ENCODE measurements at regions not wholly inside any gene's neighbourhood (a gene's known extent, or its start where the extent isn't known, plus 50 kb on each side); places are given as distances from the start of the nearest gene placed in this dataset.
"Not testable (repeated sequence)": the region's sequence is repeated elsewhere in the genome, so short reads cannot be mapped to it uniquely, and the experiment has no call there.

- no peak for DNase-seq (ENCODE audit: low read depth, low spot score)
- H3K9me3 ChIP-seq (ENCODE audit: control insufficient read depth, insufficient read depth, low read length): no peaks in the 10 kb centered on the region
- H3K4me3 ChIP-seq (ENCODE audit: low read length): no peak overlapping the region
- H3K4me1 ChIP-seq (ENCODE audit: control insufficient read depth, insufficient read depth, low read length): no peaks in the 10 kb centered on the region
- H3K27ac ChIP-seq (ENCODE audit: low read length): no peak overlapping the region
- no CpG with 5 or more reads among the region's 3 CpGs for WGBS (ENCODE audit: insufficient coverage, insufficient read length)
- H3K36me3 ChIP-seq (ENCODE audit: control insufficient read depth, insufficient read depth, low read length): no peaks in the 10 kb centered on the region
- H3K27me3 ChIP-seq (ENCODE audit: control insufficient read depth, insufficient read depth, low read length): no peaks in the 10 kb centered on the region
Observed at GRCh38 chr13:105721016-105721415, 814.4 kb downstream of the EFNB2 start.

- no CpG with 5 or more reads among the region's 6 CpGs for WGBS (ENCODE audit: insufficient coverage, insufficient read length)
- H3K4me1 ChIP-seq (ENCODE audit: control insufficient read depth, insufficient read depth, low read length): no peaks in the 10 kb centered on the region
- no peak for DNase-seq (ENCODE audit: low read depth, low spot score)
Observed at GRCh38 chr13:105719859-105720258, 815.6 kb downstream of the EFNB2 start.

DNA sequence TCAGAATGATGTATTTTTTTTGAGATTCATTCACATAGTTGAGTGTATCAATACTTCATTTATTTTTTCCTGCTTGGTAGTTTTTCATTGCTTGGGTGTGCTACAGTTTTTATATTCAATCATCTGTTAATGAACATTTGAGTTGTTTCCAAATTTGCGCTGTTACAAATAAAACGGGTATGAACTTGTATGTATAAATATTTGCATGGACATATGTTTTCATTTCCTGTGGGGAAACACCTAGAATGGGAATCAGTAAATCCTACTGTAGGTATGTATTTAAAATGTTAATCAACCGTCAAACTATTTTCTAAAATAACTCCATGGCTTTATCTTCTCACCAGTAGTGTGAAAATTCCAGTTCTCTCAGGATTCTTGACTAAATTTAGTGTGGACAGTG, 826.3 kb downstream of the EFNB2 start:
- no peak for DNase-seq (ENCODE audit: low read depth, low spot score)
- no peaks in the 10 kb centered on the region for H3K27me3 ChIP-seq (ENCODE audit: control insufficient read depth, insufficient read depth, low read length)
- no peak overlapping the region for H3K27ac ChIP-seq (ENCODE audit: low read length)
- H3K9me3 ChIP-seq (ENCODE audit: control insufficient read depth, insufficient read depth, low read length): no peaks in the 10 kb centered on the region
- H3K4me3 ChIP-seq (ENCODE audit: low read length): no peak overlapping the region
- no CpG with 5 or more reads among the region's 3 CpGs for WGBS (ENCODE audit: insufficient coverage, insufficient read length)
- no peaks in the 10 kb centered on the region for H3K36me3 ChIP-seq (ENCODE audit: control insufficient read depth, insufficient read depth, low read length)
- H3K4me1 ChIP-seq (ENCODE audit: control insufficient read depth, insufficient read depth, low read length): no peaks in the 10 kb centered on the region

More at GRCh38 chr13:105719859-105720258, 815.6 kb downstream of the EFNB2 start:
- H3K9me3 ChIP-seq (ENCODE audit: control insufficient read depth, insufficient read depth, low read length): no peaks in the 10 kb centered on the region
- no peaks in the 10 kb centered on the region for H3K27me3 ChIP-seq (ENCODE audit: control insufficient read depth, insufficient read depth, low read length)
- no peak overlapping the region for H3K27ac ChIP-seq (ENCODE audit: low read length)
- no peaks in the 10 kb centered on the region for H3K36me3 ChIP-seq (ENCODE audit: control insufficient read depth, insufficient read depth, low read length)
- no peak overlapping the region for H3K4me3 ChIP-seq (ENCODE audit: low read length)

GRCh38 chr13:105703843-105704242, 831.6 kb downstream of the EFNB2 start:
- Histone ChIP-seq H3K27ac (ENCODE audit: low read length) (no peak overlapping the region), H3K4me3 (ENCODE audit: low read length) (no peak overlapping the region)
- no CpG with 5 or more reads among the region's 3 CpGs for WGBS (ENCODE audit: insufficient coverage, insufficient read length)

GRCh38 chr13:105702441-105702840, 833.0 kb downstream of the EFNB2 start:
- no CpG with 5 or more reads among the region's 4 CpGs for WGBS (ENCODE audit: insufficient coverage, insufficient read length)
- no peak for DNase-seq (ENCODE audit: low read depth, low spot score)

More at GRCh38 chr13:105703843-105704242, 831.6 kb downstream of the EFNB2 start:
- Histone ChIP-seq H3K4me1 (ENCODE audit: control insufficient read depth, insufficient read depth, low read length) (no peaks in the 10 kb centered on the region), H3K36me3 (ENCODE audit: control insufficient read depth, insufficient read depth, low read length) (no peaks in the 10 kb centered on the region), H3K9me3 (ENCODE audit: control insufficient read depth, insufficient read depth, low read length) (no peaks in the 10 kb centered on the region), H3K27me3 (ENCODE audit: control insufficient read depth, insufficient read depth, low read length) (no peaks in the 10 kb centered on the region)
- DNase-seq (ENCODE audit: low read depth, low spot score): no peak

GRCh38 chr13:105692769-105693168, 842.7 kb downstream of the EFNB2 start:
- H3K27ac ChIP-seq (ENCODE audit: low read length): no peak overlapping the region
- no peaks in the 10 kb centered on the region for H3K4me1 ChIP-seq (ENCODE audit: control insufficient read depth, insufficient read depth, low read length)
- no peaks in the 10 kb centered on the region for H3K27me3 ChIP-seq (ENCODE audit: control insufficient read depth, insufficient read depth, low read length)
- DNase-seq (ENCODE audit: low read depth, low spot score): no peak
- H3K36me3 ChIP-seq (ENCODE audit: control insufficient read depth, insufficient read depth, low read length): no peaks in the 10 kb centered on the region
- WGBS (ENCODE audit: insufficient coverage, insufficient read length): no CpG with 5 or more reads among the region's 5 CpGs
- H3K4me3 ChIP-seq (ENCODE audit: low read length): no peak overlapping the region
- no peaks in the 10 kb centered on the region for H3K9me3 ChIP-seq (ENCODE audit: control insufficient read depth, insufficient read depth, low read length)

More at GRCh38 chr13:105702441-105702840, 833.0 kb downstream of the EFNB2 start:
- H3K9me3 ChIP-seq (ENCODE audit: control insufficient read depth, insufficient read depth, low read length): no peaks in the 10 kb centered on the region
- no peaks in the 10 kb centered on the region for H3K36me3 ChIP-seq (ENCODE audit: control insufficient read depth, insufficient read depth, low read length)
- no peaks in the 10 kb centered on the region for H3K27me3 ChIP-seq (ENCODE audit: control insufficient read depth, insufficient read depth, low read length)
- no peak overlapping the region for H3K27ac ChIP-seq (ENCODE audit: low read length)
- H3K4me3 ChIP-seq (ENCODE audit: low read length): no peak overlapping the region
- no peaks in the 10 kb centered on the region for H3K4me1 ChIP-seq (ENCODE audit: control insufficient read depth, insufficient read depth, low read length)

GRCh38 chr13:105684216-105684615, 851.2 kb downstream of the EFNB2 start:
- no CpG with 5 or more reads among the region's 3 CpGs for WGBS (ENCODE audit: insufficient coverage, insufficient read length)
- no peaks in the 10 kb centered on the region for H3K4me1 ChIP-seq (ENCODE audit: control insufficient read depth, insufficient read depth, low read length)
- H3K27me3 ChIP-seq (ENCODE audit: control insufficient read depth, insufficient read depth, low read length): no peaks in the 10 kb centered on the region

DNA sequence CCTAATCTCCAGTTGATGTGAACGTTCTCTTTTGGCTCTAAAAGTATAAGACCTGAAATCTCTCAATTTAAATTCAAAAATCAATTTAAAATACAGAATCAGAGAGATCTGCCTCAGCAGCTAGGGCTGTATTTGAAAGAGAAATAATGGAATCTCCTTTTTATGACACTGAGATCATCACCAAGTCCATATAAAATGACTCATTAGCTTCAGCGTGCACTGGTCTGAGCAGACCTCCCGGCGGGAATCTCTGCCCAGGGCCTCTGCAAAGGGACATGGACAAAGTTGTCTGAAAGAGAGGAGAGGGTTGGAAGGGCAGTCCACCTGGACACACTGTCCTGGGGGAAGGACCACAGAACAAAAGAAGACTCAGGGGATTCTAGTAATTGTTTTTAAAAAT, 855.6 kb downstream of the EFNB2 start:
- no peaks in the 10 kb centered on the region for H3K27me3 ChIP-seq (ENCODE audit: control insufficient read depth, insufficient read depth, low read length)
- H3K4me1 ChIP-seq (ENCODE audit: control insufficient read depth, insufficient read depth, low read length): no peaks in the 10 kb centered on the region
- DNase-seq (ENCODE audit: low read depth, low spot score): no peak
- H3K4me3 ChIP-seq (ENCODE audit: low read length): no peak overlapping the region
- WGBS (ENCODE audit: insufficient coverage, insufficient read length): no CpG with 5 or more reads among the region's 4 CpGs
- H3K27ac ChIP-seq (ENCODE audit: low read length): no peak overlapping the region
- H3K9me3 ChIP-seq (ENCODE audit: control insufficient read depth, insufficient read depth, low read length): no peaks in the 10 kb centered on the region
- no peaks in the 10 kb centered on the region for H3K36me3 ChIP-seq (ENCODE audit: control insufficient read depth, insufficient read depth, low read length)

More at GRCh38 chr13:105684216-105684615, 851.2 kb downstream of the EFNB2 start:
- H3K27ac ChIP-seq (ENCODE audit: low read length): no peak overlapping the region
- no peaks in the 10 kb centered on the region for H3K36me3 ChIP-seq (ENCODE audit: control insufficient read depth, insufficient read depth, low read length)
- H3K9me3 ChIP-seq (ENCODE audit: control insufficient read depth, insufficient read depth, low read length): no peaks in the 10 kb centered on the region
- no peak for DNase-seq (ENCODE audit: low read depth, low spot score)
- no peak overlapping the region for H3K4me3 ChIP-seq (ENCODE audit: low read length)

DNA sequence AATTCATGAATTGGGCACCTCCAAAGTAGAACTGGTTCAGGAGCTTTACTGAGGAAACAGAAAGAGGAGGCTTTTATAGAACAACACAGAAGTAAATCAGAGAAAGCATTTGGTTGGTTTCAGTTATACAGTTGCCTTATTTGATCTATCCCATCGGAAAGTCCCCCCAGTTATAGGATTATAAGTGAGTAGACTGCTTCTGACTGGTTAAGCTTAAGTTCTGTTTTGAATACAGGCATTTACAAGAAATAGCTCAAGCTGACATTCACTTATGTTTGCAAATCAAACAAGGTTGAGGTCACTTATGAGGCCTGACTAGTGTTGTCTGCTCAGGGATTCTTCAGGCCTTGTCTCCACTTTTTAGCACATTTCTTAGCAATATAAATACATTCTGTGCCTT, 857.4 kb downstream of the EFNB2 start:
- H3K9me3 ChIP-seq (ENCODE audit: control insufficient read depth, insufficient read depth, low read length): no peaks in the 10 kb centered on the region
- no CpG with 5 or more reads among the region's 1 CpG for WGBS (ENCODE audit: insufficient coverage, insufficient read length)

DNA sequence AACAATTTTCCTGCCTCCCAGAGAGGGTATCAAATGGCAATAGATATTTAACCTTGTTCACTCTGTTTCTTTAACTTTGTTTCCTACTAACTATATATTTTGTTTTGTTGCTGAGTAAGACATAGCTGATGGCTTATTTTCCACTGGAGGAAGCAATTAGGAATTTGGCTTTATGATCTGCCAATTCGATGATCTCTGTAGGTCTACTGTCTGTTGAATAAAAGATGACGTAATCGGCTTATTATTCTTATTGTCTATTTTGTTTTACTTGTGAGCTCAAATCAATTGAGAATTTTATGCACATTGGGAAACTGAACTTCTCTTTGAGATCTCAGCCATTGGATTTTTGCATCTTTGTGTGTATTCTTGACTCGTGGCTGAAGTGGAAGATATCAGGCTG, 862.6 kb downstream of the EFNB2 start:
- Histone ChIP-seq H3K36me3 (ENCODE audit: control insufficient read depth, insufficient read depth, low read length) (no peaks in the 10 kb centered on the region), H3K27ac (ENCODE audit: low read length) (no peak overlapping the region), H3K4me1 (ENCODE audit: control insufficient read depth, insufficient read depth, low read length) (no peaks in the 10 kb centered on the region), H3K27me3 (ENCODE audit: control insufficient read depth, insufficient read depth, low read length) (no peaks in the 10 kb centered on the region), H3K9me3 (ENCODE audit: control insufficient read depth, insufficient read depth, low read length) (no peaks in the 10 kb centered on the region), H3K4me3 (ENCODE audit: low read length) (no peak overlapping the region)
- DNase-seq (ENCODE audit: low read depth, low spot score): no peak
- no CpG with 5 or more reads among the region's 4 CpGs for WGBS (ENCODE audit: insufficient coverage, insufficient read length)

More for the DNA sequence above, 857.4 kb downstream of the EFNB2 start:
- Histone ChIP-seq H3K36me3 (ENCODE audit: control insufficient read depth, insufficient read depth, low read length) (no peaks in the 10 kb centered on the region), H3K4me1 (ENCODE audit: control insufficient read depth, insufficient read depth, low read length) (no peaks in the 10 kb centered on the region), H3K4me3 (ENCODE audit: low read length) (no peak overlapping the region), H3K27me3 (ENCODE audit: control insufficient read depth, insufficient read depth, low read length) (no peaks in the 10 kb centered on the region), H3K27ac (ENCODE audit: low read length) (no peak overlapping the region)
- no peak for DNase-seq (ENCODE audit: low read depth, low spot score)

DNA sequence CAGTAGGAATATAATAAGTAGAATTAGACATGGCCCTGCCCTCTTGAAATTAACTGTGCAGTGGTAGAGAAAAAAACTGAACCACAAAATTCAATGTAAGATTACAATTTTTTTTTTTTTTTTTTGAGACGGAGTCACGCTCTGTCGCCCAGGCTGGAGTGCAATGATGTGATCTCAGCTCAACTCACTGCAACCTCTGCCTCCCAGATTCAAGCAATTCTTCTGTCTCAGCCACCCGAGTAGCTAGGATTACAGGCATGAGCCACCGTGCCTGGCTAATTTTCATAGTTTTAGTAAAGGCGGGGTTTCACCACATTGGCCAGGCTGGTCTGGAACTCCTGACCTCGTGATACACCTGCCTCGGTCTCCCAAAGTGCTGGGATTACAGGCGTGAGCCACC, 864.3 kb downstream of the EFNB2 start:
- not testable (repeated sequence) for H3K4me3 ChIP-seq (ENCODE audit: low read length); H3K27me3 ChIP-seq (ENCODE audit: control insufficient read depth, insufficient read depth, low read length); DNase-seq (ENCODE audit: low read depth, low spot score); H3K36me3 ChIP-seq (ENCODE audit: control insufficient read depth, insufficient read depth, low read length); H3K4me1 ChIP-seq (ENCODE audit: control insufficient read depth, insufficient read depth, low read length); H3K27ac ChIP-seq (ENCODE audit: low read length); H3K9me3 ChIP-seq (ENCODE audit: control insufficient read depth, insufficient read depth, low read length)
- no CpG with 5 or more reads among the region's 9 CpGs for WGBS (ENCODE audit: insufficient coverage, insufficient read length)

All from iPS DF 6.9 (cell line).